Lower leg skin (tissue), 4 donors: ENCODE measurements at regions not wholly inside any gene's neighbourhood (a gene's known extent, or its start where the extent isn't known, plus 50 kb on each side); places are given as distances from the start of the nearest gene placed in this dataset.

ENCODE experiments used
- DNase-seq, 2 donors: peaks; one replicate each; pipeline ENCODE4 v3.0.0-alpha.2; 2019; ENCODE audit warnings: low spot score in 2 of 2
- H3K4me3 ChIP-seq: fragments of 200-600 bp; sonication (generic); 2 replicates; pipeline ENCODE4 v1.5.1; 2017; ENCODE audit warnings: mild to moderate bottlenecking, low read depth; ENCODE audit not compliant: poor library complexity, severe bottlenecking
- CTCF ChIP-seq, 3 donors: fragments of 450-650 bp; IDR thresholded peaks; one replicate each; pipeline ENCODE4 v1.5.1; 2016; ENCODE audit warnings: antibody characterized with exemption in 3 of 3, mild to moderate bottlenecking in 3 of 3, moderate library complexity in 2 of 3
- POLR2A ChIP-seq, 2 donors: fragments of 450-650 bp; IDR thresholded peaks; one replicate each; pipeline ENCODE4 v1.6.1; 2016 to 2017; ENCODE audit warnings: antibody characterized with exemption in 2 of 2, mild to moderate bottlenecking in 1 of 2, moderate library complexity in 1 of 2
- WGBS, 2 donors: methylation state at CpG; one replicate each; pipeline ENCODE4 v1.1.5; 2018; 5-methylcytosine and 5-hydroxymethylcytosine counted together
- intact Hi-C: fragments of 100-400 bp; cut with DNase I; formaldehyde crosslinking; loops from one replicate; pipeline ENCODE4 v1.15.0; 2023; ENCODE audit warnings: low total_unique reads

DNA sequence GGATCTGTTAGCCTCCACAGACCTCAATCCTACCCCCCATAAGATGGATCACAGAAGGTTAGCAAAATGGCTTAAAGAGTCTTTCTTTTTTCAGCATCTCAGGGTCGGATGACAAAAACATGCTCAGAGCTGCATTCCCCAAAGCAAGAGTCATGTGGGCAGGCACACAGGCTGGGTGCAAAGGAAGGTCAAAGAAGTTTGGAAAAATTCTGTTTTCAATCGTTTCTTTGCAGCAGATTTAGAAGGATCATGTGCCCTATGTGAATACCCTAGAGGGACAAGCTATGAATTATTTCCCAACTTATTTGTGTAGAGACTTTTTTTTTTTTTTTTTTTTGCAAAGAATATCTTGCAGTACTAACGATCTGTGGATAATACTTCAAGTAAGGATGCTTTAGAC is 845.4 kb downstream of the VRK1 start:
- 29 to 37% methylated on average over 3 of the region's 3 CpGs for WGBS, 2 donors
- TF ChIP-seq POLR2A (IDR thresholded peaks at IDR 0.05) (no peak), CTCF (IDR thresholded peaks at IDR 0.05) (no peak)
- intact Hi-C loops: no loop called here

GRCh38 chr14:97644365-97644764 is 847.2 kb downstream of the VRK1 start:
- H3K4me3 ChIP-seq: no peak overlapping the region
- peak in 1 of 2 donors; percentile 39 for DNase-seq
- intact Hi-C loops: no loop called here
- 47 to 57% methylated on average over 1 of the region's 1 CpG for whole genome bisulfite sequencing, 2 donors
- no peak for TF ChIP-seq POLR2A (IDR thresholded peaks at IDR 0.05)
- no peak for TF ChIP-seq CTCF (IDR thresholded peaks at IDR 0.05)

More for the DNA sequence above, 845.4 kb downstream of the VRK1 start:
- H3K4me3 ChIP-seq: no peak overlapping the region
- DNase-seq: no peak

- H3K4me3 ChIP-seq: no peak overlapping the region
- 71 to 84% methylated on average over 5 of the region's 5 CpGs for WGBS, 2 donors
- no peak for DNase-seq
- TF ChIP-seq CTCF (IDR thresholded peaks at IDR 0.05) (no peak), POLR2A (IDR thresholded peaks at IDR 0.05) (no peak)
- intact Hi-C loops: no loop called here
Observed at GRCh38 chr14:97649752-97650151, 852.6 kb downstream of the VRK1 start.

- TF ChIP-seq CTCF (IDR thresholded peaks at IDR 0.05) (no peak), POLR2A (IDR thresholded peaks at IDR 0.05) (no peak)
- intact Hi-C loops: no loop called here
- peak in 1 of 2 donors; percentile 33 for DNase-seq
- WGBS, 2 donors: 47% methylated on average over 5 of the region's 5 CpGs
- H3K4me3 ChIP-seq: no peak overlapping the region
Observed at GRCh38 chr14:97655169-97655948, 858.2 kb downstream of the VRK1 start.

GRCh38 chr14:97657609-97658008 is 860.4 kb downstream of the VRK1 start:
- no peak for DNase-seq
- TF ChIP-seq CTCF (IDR thresholded peaks at IDR 0.05) (no peak), POLR2A (IDR thresholded peaks at IDR 0.05) (no peak)
- H3K4me3 ChIP-seq: no peak overlapping the region
- WGBS, 2 donors: 62 to 66% methylated on average over 2 of the region's 2 CpGs
- intact Hi-C loops: no loop called here
